ENCODE measurements at regions not wholly inside any gene's neighbourhood (a gene's known extent, or its start where the extent isn't known, plus 50 kb on each side); places are given as distances from the start of the nearest gene placed in this dataset.

- TF ChIP-seq CTCF (IDR thresholded peaks at IDR 0.05; ENCODE audit: insufficient read depth, low read length, poor library complexity, severe bottlenecking) (no peak), EZH2phosphoT487 (conservative IDR thresholded peaks at IDR 0.05; ENCODE audit: low read length) (no peak)
These were observed 861.6 kb downstream of the METTL15 start for GRCh38 chr11:28969832-28970231.

Data from SU-DHL-6 (cell line).